ENCODE measurements at regions not wholly inside any gene's neighbourhood (a gene's known extent, or its start where the extent isn't known, plus 50 kb on each side); places are given as distances from the start of the nearest gene placed in this dataset.

GRCh38 chr4:159010100-159010499 lies 92.8 kb upstream of the RAPGEF2 start:
- peaks cover 6% of the 10 kb centered on the region for H3K4me1 ChIP-seq (ENCODE audit: control insufficient read depth, insufficient read depth, low read length)
- H3K27me3 ChIP-seq (ENCODE audit: control insufficient read depth, insufficient read depth, low read length): no peaks in the 10 kb centered on the region
- H3K36me3 ChIP-seq (ENCODE audit: control insufficient read depth, insufficient read depth, low read length): no peaks in the 10 kb centered on the region
- H3K9ac ChIP-seq (ENCODE audit: low read length): no peak overlapping the region
- no peak overlapping the region for H3K4me3 ChIP-seq (ENCODE audit: low read length)
- peak overlapping the region; percentile 34 for H3K27ac ChIP-seq (ENCODE audit: low read depth, low read length)

- H3K27ac ChIP-seq (ENCODE audit: low read depth, low read length): peak overlapping the region; percentile 34
- H3K27me3 ChIP-seq (ENCODE audit: control insufficient read depth, insufficient read depth, low read length): no peaks in the 10 kb centered on the region
- H3K4me1 ChIP-seq (ENCODE audit: control insufficient read depth, insufficient read depth, low read length): peaks cover 6% of the 10 kb centered on the region
- no peak overlapping the region for H3K4me3 ChIP-seq (ENCODE audit: low read length)
- H3K9ac ChIP-seq (ENCODE audit: low read length): no peak overlapping the region
- no peaks in the 10 kb centered on the region for H3K36me3 ChIP-seq (ENCODE audit: control insufficient read depth, insufficient read depth, low read length)
Measured at GRCh38 chr4:159010563-159011260, 92.2 kb upstream of the RAPGEF2 start.

- H3K27ac ChIP-seq (ENCODE audit: low read depth, low read length): no peak overlapping the region
- H3K4me1 ChIP-seq (ENCODE audit: control insufficient read depth, insufficient read depth, low read length): peaks cover 9% of the 10 kb centered on the region
- H3K27me3 ChIP-seq (ENCODE audit: control insufficient read depth, insufficient read depth, low read length): no peaks in the 10 kb centered on the region
- H3K4me3 ChIP-seq (ENCODE audit: low read length): no peak overlapping the region
- no peaks in the 10 kb centered on the region for H3K36me3 ChIP-seq (ENCODE audit: control insufficient read depth, insufficient read depth, low read length)
- no peak overlapping the region for H3K9ac ChIP-seq (ENCODE audit: low read length)
Measured at GRCh38 chr4:159012381-159012780, 90.5 kb upstream of the RAPGEF2 start.

- Histone ChIP-seq H3K36me3 (ENCODE audit: control insufficient read depth, insufficient read depth, low read length) (no peaks in the 10 kb centered on the region), H3K27ac (ENCODE audit: low read depth, low read length) (no peak overlapping the region), H3K9ac (ENCODE audit: low read length) (no peak overlapping the region), H3K4me3 (ENCODE audit: low read length) (no peak overlapping the region), H3K27me3 (ENCODE audit: control insufficient read depth, insufficient read depth, low read length) (no peaks in the 10 kb centered on the region), H3K4me1 (ENCODE audit: control insufficient read depth, insufficient read depth, low read length) (peaks cover 9% of the 10 kb centered on the region)
Measured at GRCh38 chr4:159013692-159014091, 89.2 kb upstream of the RAPGEF2 start.

GRCh38 chr4:159014859-159015258 lies 88.0 kb upstream of the RAPGEF2 start:
- no peak overlapping the region for H3K4me3 ChIP-seq (ENCODE audit: low read length)
- no peaks in the 10 kb centered on the region for H3K27me3 ChIP-seq (ENCODE audit: control insufficient read depth, insufficient read depth, low read length)
- peaks cover 9% of the 10 kb centered on the region for H3K4me1 ChIP-seq (ENCODE audit: control insufficient read depth, insufficient read depth, low read length)
- no peaks in the 10 kb centered on the region for H3K36me3 ChIP-seq (ENCODE audit: control insufficient read depth, insufficient read depth, low read length)
- H3K9ac ChIP-seq (ENCODE audit: low read length): no peak overlapping the region
- H3K27ac ChIP-seq (ENCODE audit: low read depth, low read length): no peak overlapping the region

- H3K4me3 ChIP-seq (ENCODE audit: low read length): no peak overlapping the region
- H3K4me1 ChIP-seq (ENCODE audit: control insufficient read depth, insufficient read depth, low read length): peaks cover 4% of the 10 kb centered on the region
- H3K27ac ChIP-seq (ENCODE audit: low read depth, low read length): peak overlapping the region; percentile 14
- no peak overlapping the region for H3K9ac ChIP-seq (ENCODE audit: low read length)
- no peaks in the 10 kb centered on the region for H3K27me3 ChIP-seq (ENCODE audit: control insufficient read depth, insufficient read depth, low read length)
- no peaks in the 10 kb centered on the region for H3K36me3 ChIP-seq (ENCODE audit: control insufficient read depth, insufficient read depth, low read length)
Measured at GRCh38 chr4:159015841-159016240, 87.0 kb upstream of the RAPGEF2 start.

GRCh38 chr4:159016593-159017024 lies 86.3 kb upstream of the RAPGEF2 start:
- no peak overlapping the region for H3K4me3 ChIP-seq (ENCODE audit: low read length)
- H3K4me1 ChIP-seq (ENCODE audit: control insufficient read depth, insufficient read depth, low read length): peaks cover 4% of the 10 kb centered on the region
- H3K9ac ChIP-seq (ENCODE audit: low read length): no peak overlapping the region
- no peaks in the 10 kb centered on the region for H3K27me3 ChIP-seq (ENCODE audit: control insufficient read depth, insufficient read depth, low read length)
- no peaks in the 10 kb centered on the region for H3K36me3 ChIP-seq (ENCODE audit: control insufficient read depth, insufficient read depth, low read length)
- peak overlapping the region; percentile 32 for H3K27ac ChIP-seq (ENCODE audit: low read depth, low read length)

GRCh38 chr4:159017323-159018026 lies 85.4 kb upstream of the RAPGEF2 start:
- Histone ChIP-seq H3K4me1 (ENCODE audit: control insufficient read depth, insufficient read depth, low read length) (peaks cover 4% of the 10 kb centered on the region), H3K27me3 (ENCODE audit: control insufficient read depth, insufficient read depth, low read length) (no peaks in the 10 kb centered on the region), H3K9ac (ENCODE audit: low read length) (no peak overlapping the region), H3K4me3 (ENCODE audit: low read length) (no peak overlapping the region), H3K36me3 (ENCODE audit: control insufficient read depth, insufficient read depth, low read length) (no peaks in the 10 kb centered on the region), H3K27ac (ENCODE audit: low read depth, low read length) (peak overlapping the region; percentile 32)

GRCh38 chr4:159018062-159018629 lies 84.7 kb upstream of the RAPGEF2 start:
- peaks cover 5% of the 10 kb centered on the region for H3K4me1 ChIP-seq (ENCODE audit: control insufficient read depth, insufficient read depth, low read length)
- no peak overlapping the region for H3K9ac ChIP-seq (ENCODE audit: low read length)

GRCh38 chr4:159019356-159019755 lies 83.5 kb upstream of the RAPGEF2 start:
- H3K4me1 ChIP-seq (ENCODE audit: control insufficient read depth, insufficient read depth, low read length): peaks cover 15% of the 10 kb centered on the region
- no peaks in the 10 kb centered on the region for H3K36me3 ChIP-seq (ENCODE audit: control insufficient read depth, insufficient read depth, low read length)
- H3K27ac ChIP-seq (ENCODE audit: low read depth, low read length): no peak overlapping the region
- H3K27me3 ChIP-seq (ENCODE audit: control insufficient read depth, insufficient read depth, low read length): no peaks in the 10 kb centered on the region
- no peak overlapping the region for H3K9ac ChIP-seq (ENCODE audit: low read length)
- no peak overlapping the region for H3K4me3 ChIP-seq (ENCODE audit: low read length)

More at GRCh38 chr4:159018062-159018629, 84.7 kb upstream of the RAPGEF2 start:
- no peaks in the 10 kb centered on the region for H3K36me3 ChIP-seq (ENCODE audit: control insufficient read depth, insufficient read depth, low read length)
- no peak overlapping the region for H3K4me3 ChIP-seq (ENCODE audit: low read length)
- H3K27me3 ChIP-seq (ENCODE audit: control insufficient read depth, insufficient read depth, low read length): no peaks in the 10 kb centered on the region
- H3K27ac ChIP-seq (ENCODE audit: low read depth, low read length): no peak overlapping the region

- Histone ChIP-seq H3K4me3 (ENCODE audit: low read length) (no peak overlapping the region), H3K36me3 (ENCODE audit: control insufficient read depth, insufficient read depth, low read length) (no peaks in the 10 kb centered on the region), H3K27me3 (ENCODE audit: control insufficient read depth, insufficient read depth, low read length) (no peaks in the 10 kb centered on the region), H3K4me1 (ENCODE audit: control insufficient read depth, insufficient read depth, low read length) (peaks cover 16% of the 10 kb centered on the region), H3K27ac (ENCODE audit: low read depth, low read length) (no peak overlapping the region), H3K9ac (ENCODE audit: low read length) (no peak overlapping the region)
Measured at GRCh38 chr4:159021597-159022385, 81.1 kb upstream of the RAPGEF2 start.

- Histone ChIP-seq H3K27ac (ENCODE audit: low read depth, low read length) (peak overlapping the region; percentile 71), H3K4me3 (ENCODE audit: low read length) (no peak overlapping the region), H3K36me3 (ENCODE audit: control insufficient read depth, insufficient read depth, low read length) (no peaks in the 10 kb centered on the region), H3K9ac (ENCODE audit: low read length) (no peak overlapping the region), H3K27me3 (ENCODE audit: control insufficient read depth, insufficient read depth, low read length) (no peaks in the 10 kb centered on the region), H3K4me1 (ENCODE audit: control insufficient read depth, insufficient read depth, low read length) (peaks cover 12% of the 10 kb centered on the region)
Measured at GRCh38 chr4:159023741-159024140, 79.1 kb upstream of the RAPGEF2 start.
